GM12873 (cell line): ENCODE measurements at regions not wholly inside any gene's neighbourhood (a gene's known extent, or its start where the extent isn't known, plus 50 kb on each side); places are given as distances from the start of the nearest gene placed in this dataset.

Experiments used
- CTCF ChIP-seq: IDR thresholded peaks from 2 replicates; pipeline ENCODE4 v1.5.1; 2012; ENCODE audit warnings: low read depth, mild to moderate bottlenecking, moderate library complexity, low read length, control low read depth; ENCODE audit not compliant: insufficient read depth; ENCODE audit errors: missing control alignments

GRCh38 chr13:102972191-102972590 lies 94.0 kb downstream of the SLC10A2 start:
- TF ChIP-seq CTCF = no peak

DNA sequence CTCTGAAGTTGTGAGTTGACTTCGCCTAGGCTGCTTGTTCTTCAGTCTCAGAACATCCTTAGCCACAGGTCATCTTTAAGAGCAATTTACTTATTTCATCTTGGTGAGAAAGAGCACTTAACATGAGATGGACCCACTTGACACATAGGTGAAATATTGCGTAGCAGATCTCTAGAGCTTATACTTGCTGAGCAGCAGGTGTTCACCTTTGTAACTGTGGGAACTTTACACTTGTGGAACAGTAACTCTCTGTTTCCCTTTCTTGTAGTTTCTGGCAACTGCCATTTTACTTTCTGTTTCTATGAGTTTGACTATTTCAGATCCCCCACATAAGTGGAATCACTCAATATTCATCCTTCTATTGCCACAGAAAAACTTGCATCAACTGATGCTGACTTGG lies 95.7 kb downstream of the SLC10A2 start:
- no peak for TF ChIP-seq CTCF

DNA sequence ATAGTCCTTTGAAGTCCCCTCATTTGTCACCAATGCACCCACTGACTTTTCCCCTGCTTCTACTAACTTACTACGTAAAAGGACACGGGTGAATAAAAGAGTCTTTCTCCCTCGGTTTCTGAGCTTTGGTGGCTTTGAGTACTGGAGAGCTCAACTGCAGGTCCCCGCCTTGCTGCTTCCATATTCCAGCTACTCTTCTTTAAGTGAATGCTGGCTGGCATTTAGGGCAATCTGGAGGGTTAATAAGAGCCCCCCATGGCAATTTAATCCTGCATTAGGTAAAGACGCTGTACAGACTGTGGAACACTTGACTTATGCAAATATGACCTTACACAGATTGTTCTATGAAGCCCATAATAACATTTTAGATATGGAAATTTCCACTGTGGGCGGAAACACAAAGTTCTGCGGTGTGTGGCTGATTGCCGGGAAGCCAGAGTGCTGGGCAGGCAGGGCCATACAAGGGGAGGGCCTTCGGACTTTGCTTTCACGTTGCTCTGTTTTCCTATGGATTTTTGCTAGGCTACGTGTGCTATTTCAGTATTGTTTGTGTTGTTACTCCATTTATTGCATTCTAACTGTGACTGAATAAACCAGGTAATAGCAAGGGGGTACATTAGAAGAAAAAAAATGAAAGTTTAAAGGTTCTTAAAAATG lies 97.5 kb downstream of the SLC10A2 start:
- no peak for TF ChIP-seq CTCF

GRCh38 chr13:102965802-102966201 lies 100.4 kb downstream of the SLC10A2 start:
- TF ChIP-seq CTCF = no peak

DNA sequence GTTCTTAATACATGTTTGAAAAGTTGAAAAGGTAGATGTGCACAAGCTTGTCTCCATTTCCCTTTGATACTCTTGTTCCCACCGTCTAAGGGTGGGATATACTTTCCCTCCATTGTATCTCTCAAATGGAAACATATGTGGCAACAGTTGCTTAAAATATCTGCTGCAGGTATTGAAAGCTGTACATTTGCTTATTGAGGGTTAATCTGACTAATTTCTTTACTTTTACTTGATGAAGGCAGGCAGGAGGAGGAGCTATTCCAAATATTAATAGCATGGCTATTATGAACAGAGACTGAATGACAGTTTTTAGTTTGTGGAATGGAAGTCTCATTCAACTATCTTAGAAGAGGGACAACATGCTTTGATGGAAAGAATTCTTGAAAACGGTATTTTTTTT lies 103.8 kb downstream of the SLC10A2 start:
- TF ChIP-seq CTCF = no peak

DNA sequence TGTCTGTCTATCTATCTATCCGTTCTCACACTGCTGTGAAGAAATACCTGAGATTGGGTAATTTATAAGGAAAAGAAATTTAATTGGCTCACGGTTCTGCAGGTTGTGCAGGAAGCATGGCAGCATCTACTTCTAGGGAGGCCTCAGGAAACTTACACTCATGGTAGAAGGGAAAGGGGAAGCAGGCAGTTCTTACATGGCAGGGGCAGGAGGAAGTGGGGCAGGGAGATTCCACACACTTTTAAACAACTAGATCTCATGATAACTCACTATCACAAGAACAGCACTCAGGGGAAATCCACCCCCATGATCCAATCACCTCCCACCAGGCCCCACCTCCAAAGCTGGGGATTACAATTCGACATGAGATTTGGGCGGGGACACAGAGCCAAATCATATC lies 105.3 kb downstream of the SLC10A2 start:
- TF ChIP-seq CTCF = no peak

DNA sequence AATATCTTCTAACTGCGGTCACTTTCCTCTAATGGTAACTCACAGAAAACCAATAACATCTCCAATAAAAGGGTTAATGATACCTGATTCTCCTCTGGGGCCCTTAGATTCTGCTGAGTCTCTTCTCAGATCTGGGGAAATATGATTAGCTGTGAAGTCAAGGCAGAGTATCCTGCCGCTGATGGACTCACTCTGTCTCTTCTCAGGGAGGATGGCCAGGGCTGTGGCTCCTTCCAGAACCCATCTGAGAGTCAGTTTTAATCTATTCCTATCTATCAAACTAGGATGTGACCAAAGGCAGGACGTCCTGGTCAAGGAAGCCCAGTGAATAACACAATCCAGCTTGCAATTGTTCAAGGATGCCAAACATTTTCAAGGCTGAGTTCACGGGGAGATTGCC lies 109.8 kb downstream of the SLC10A2 start:
- TF ChIP-seq CTCF = no peak
